H1 (cell line): ENCODE measurements at regions not wholly inside any gene's neighbourhood (a gene's known extent, or its start where the extent isn't known, plus 50 kb on each side); places are given as distances from the start of the nearest gene placed in this dataset.

ENCODE experiments used
- CTCF ChIA-PET: fragments of 300-600 bp; sonication (Branson Sonifier 250); formaldehyde crosslinking; loops from one replicate; lab custom pipeline; 2021; ENCODE audit not compliant: partially characterized antibody; lab: Charles Lee
- POLR2A ChIA-PET: fragments of 300-600 bp; sonication (Branson Sonifier 250); formaldehyde crosslinking; loops from one replicate; lab custom pipeline; 2021; ENCODE audit warnings: inconsistent platforms; ENCODE audit not compliant: partially characterized antibody; lab: Charles Lee
- DNase-seq, 2 experiments: peaks; one replicate each; pipeline versions ENCODE4 v3.0.0 to v3.0.0-alpha.2; 2010 to 2022; ENCODE audit warnings: low spot score in 2 of 2, low read depth in 1 of 2, mixed read lengths in 1 of 2
- FAIRE-seq: peaks from 2 replicates; lab custom pipeline; 2011; peaks lifted over from hg19 to GRCh38; lab: Jason Lieb, UNC
- H2AFZ ChIP-seq: 2 replicates; pipeline ENCODE4 v1.8.1; 2012; ENCODE audit warnings: low read length, inconsistent platforms
- H2AK5ac ChIP-seq: 2 replicates; pipeline ENCODE4 v1.6.1; 2013; ENCODE audit warnings: low read depth, low read length
- H2BK120ac ChIP-seq: replicated peaks from 2 replicates; pipeline ENCODE3; 2013; ENCODE audit warnings: low read depth, low read length, inconsistent platforms
- H2BK12ac ChIP-seq: 2 replicates; pipeline ENCODE4 v1.6.1; 2013; ENCODE audit warnings: low read depth, low read length
- H2BK15ac ChIP-seq: 2 replicates; pipeline ENCODE4 v1.6.1; 2013; ENCODE audit warnings: low read length
- H2BK20ac ChIP-seq: 2 replicates; pipeline ENCODE4 v1.6.1; 2013; ENCODE audit warnings: low read length
- H2BK5ac ChIP-seq: 2 replicates; pipeline ENCODE4 v1.6.1; 2013; ENCODE audit warnings: low read depth, low read length
- H3K14ac ChIP-seq: 2 replicates; pipeline ENCODE4 v1.6.1; 2013; ENCODE audit warnings: inconsistent platforms; ENCODE audit not compliant: insufficient read length
- H3K18ac ChIP-seq: 2 replicates; pipeline ENCODE4 v1.6.1; 2013; ENCODE audit warnings: low read length; ENCODE audit errors: extremely low read depth
- H3K23ac ChIP-seq: 2 replicates; pipeline ENCODE4 v1.6.1; 2013; ENCODE audit warnings: inconsistent platforms; ENCODE audit not compliant: insufficient read length
- H3K23me2 ChIP-seq: 2 replicates; pipeline ENCODE4 v1.6.1; 2013; ENCODE audit warnings: low read depth, low read length
- H3K27ac ChIP-seq: 2 replicates; pipeline ENCODE4 v1.6.1; 2011; ENCODE audit warnings: low read depth, low read length, inconsistent platforms
- H3K27me3 ChIP-seq, 4 experiments: replicated peaks in 1 of 4; 1 replicate in 1 of 4; 2 replicates in 3 of 4; pipeline versions ENCODE4 v1.6.1 to v1.8.1; 2011 to 2013; ENCODE audit warnings: low read length in 3 of 4, mild to moderate bottlenecking in 3 of 4, inconsistent platforms in 2 of 4, mixed read lengths in 2 of 4, moderate library complexity in 1 of 4; ENCODE audit not compliant: control insufficient read depth in 3 of 4, insufficient read depth in 3 of 4; ENCODE audit errors: extremely low read depth in 1 of 4
- H3K36me3 ChIP-seq, 4 experiments: 2 replicates each; pipeline versions ENCODE4 v1.6.1 to v1.8.1; 2011 to 2013; ENCODE audit warnings: mild to moderate bottlenecking in 4 of 4, low read length in 3 of 4, moderate library complexity in 2 of 4, control low read depth in 1 of 4, inconsistent platforms in 1 of 4; ENCODE audit not compliant: insufficient read depth in 4 of 4, control insufficient read depth in 2 of 4
- H3K4ac ChIP-seq: replicated peaks from 2 replicates; pipeline ENCODE3; 2013; ENCODE audit warnings: low read length, low read depth, mixed read lengths, inconsistent platforms; ENCODE audit not compliant: insufficient read length
- H3K4me1 ChIP-seq, 4 experiments: replicated peaks in 1 of 4; 1 replicate in 1 of 4; 2 replicates in 3 of 4; pipeline versions ENCODE4 v1.6.1 to v1.8.1; 2011 to 2013; ENCODE audit warnings: low read length in 3 of 4, inconsistent platforms in 2 of 4, mixed read lengths in 1 of 4; ENCODE audit not compliant: insufficient read depth in 4 of 4, control insufficient read depth in 3 of 4
- H3K4me2 ChIP-seq, 2 experiments: 2 replicates each; pipeline versions ENCODE4 v1.6.1 to v1.8.1; 2011 to 2013; ENCODE audit warnings: low read depth in 2 of 2, low read length in 2 of 2, control low read depth in 1 of 2, inconsistent platforms in 1 of 2, mild to moderate bottlenecking in 1 of 2; ENCODE audit not compliant: insufficient read depth in 1 of 2
- H3K4me3 ChIP-seq, 4 experiments: fragments of 200-600, 300-600 bp in 1 of 4; sonication (generic), shearing (Covaris generic), sonication (Bioruptor Twin) in 1 of 4; 2 replicates each; pipeline versions ENCODE4 v1.5.1 to v1.8.1; 2011 to 2016; ENCODE audit warnings: low read length in 4 of 4, low read depth in 3 of 4, control low read depth in 2 of 4, inconsistent platforms in 2 of 4, mild to moderate bottlenecking in 2 of 4, mixed read lengths in 1 of 4, moderate library complexity in 1 of 4; ENCODE audit not compliant: insufficient read depth in 2 of 4; ENCODE audit errors: extremely low read depth in 1 of 4
- H3K56ac ChIP-seq: replicated peaks from 2 replicates; pipeline ENCODE3; 2013; ENCODE audit warnings: low read depth, mild to moderate bottlenecking, mixed read lengths, low read length, inconsistent platforms; ENCODE audit not compliant: insufficient read length
- H3K79me1 ChIP-seq: 2 replicates; pipeline ENCODE4 v1.6.1; 2013; ENCODE audit warnings: low read depth, low read length, control low read depth
- H3K79me2 ChIP-seq, 2 experiments: 2 replicates each; pipeline versions ENCODE4 v1.6.1 to v1.8.1; 2012 to 2013; ENCODE audit warnings: low read length in 2 of 2, mild to moderate bottlenecking in 2 of 2, inconsistent platforms in 1 of 2; ENCODE audit not compliant: insufficient read depth in 2 of 2, control insufficient read depth in 1 of 2
- H3K9ac ChIP-seq, 4 experiments: replicated peaks in 1 of 4; 1 replicate in 1 of 4; 2 replicates in 3 of 4; pipeline versions ENCODE4 v1.6.1 to v1.8.1; 2011 to 2013; ENCODE audit warnings: low read depth in 3 of 4, low read length in 3 of 4, control low read depth in 2 of 4, mild to moderate bottlenecking in 2 of 4, moderate library complexity in 2 of 4, inconsistent platforms in 1 of 4; ENCODE audit errors: extremely low read depth in 1 of 4
- H3K9me3 ChIP-seq, 2 experiments: 2 replicates each; pipeline versions ENCODE4 v1.6.1 to v1.8.1; 2012 to 2013; ENCODE audit warnings: mild to moderate bottlenecking in 2 of 2, moderate library complexity in 2 of 2, control low read depth in 1 of 2, inconsistent platforms in 1 of 2, low read depth in 1 of 2, low read length in 1 of 2, mixed read lengths in 1 of 2; ENCODE audit not compliant: insufficient read depth in 2 of 2
- H4K20me1 ChIP-seq, 2 experiments: replicated peaks in 1 of 2; 2 replicates each; pipeline versions ENCODE3 to v1.8.1; 2011 to 2013; ENCODE audit warnings: inconsistent platforms in 2 of 2, low read length in 2 of 2, mild to moderate bottlenecking in 1 of 2; ENCODE audit not compliant: insufficient read depth in 2 of 2, control insufficient read depth in 1 of 2
- H4K5ac ChIP-seq: 2 replicates; pipeline ENCODE4 v1.6.1; 2013; ENCODE audit warnings: low read length, low read depth, mixed read lengths, inconsistent platforms; ENCODE audit not compliant: insufficient read length
- H4K8ac ChIP-seq: 2 replicates; pipeline ENCODE4 v1.8.0; 2013; ENCODE audit warnings: mild to moderate bottlenecking, moderate library complexity, low read length, inconsistent platforms; ENCODE audit not compliant: insufficient read depth; ENCODE audit errors: extremely low read depth
- H4K91ac ChIP-seq: replicated peaks from 2 replicates; pipeline ENCODE3; 2013; ENCODE audit warnings: low read length, mixed read lengths, inconsistent platforms; ENCODE audit not compliant: insufficient read length
- ASH2L ChIP-seq: fragments of 200-600, 300-600 bp; sonication (generic); IDR thresholded peaks from one replicate; pipeline ENCODE4 v1.7.1; 2017; ENCODE audit warnings: low read length
- BCL11A ChIP-seq, 2 experiments: IDR thresholded peaks; one replicate each; pipeline ENCODE4 v1.6.1; 2011; ENCODE audit warnings: low read depth in 2 of 2, low read length in 2 of 2, mild to moderate bottlenecking in 2 of 2
- CBX8 ChIP-seq: fragments of 300-800, 300-1000 bp; sonication (generic); IDR thresholded peaks from 2 replicates; pipeline ENCODE4 v1.7.1; 2016; ENCODE audit warnings: low read depth, low read length, borderline replicate concordance
- CHD1 ChIP-seq: IDR thresholded peaks from 2 replicates; pipeline ENCODE4 v1.6.1; 2012; ENCODE audit warnings: low read depth, low read length, improper control_type of control experiment
- CTBP2 ChIP-seq: IDR thresholded peaks from 2 replicates; pipeline ENCODE4 v1.7.0; 2011; ENCODE audit warnings: borderline replicate concordance, mild to moderate bottlenecking, moderate library complexity, mixed read lengths, low read length; ENCODE audit not compliant: insufficient read depth, insufficient read length
- EP300 ChIP-seq, 2 experiments: IDR thresholded peaks; 1 replicate in 1 of 2; 2 replicates in 1 of 2; pipeline ENCODE4 v1.6.1; 2011 to 2012; ENCODE audit warnings: low read depth in 2 of 2, low read length in 2 of 2, mild to moderate bottlenecking in 2 of 2, borderline replicate concordance in 1 of 2, inconsistent platforms in 1 of 2, moderate library complexity in 1 of 2
- POLR2AphosphoS5 ChIP-seq: IDR thresholded peaks from 2 replicates; pipeline ENCODE4 v1.6.1; 2011; ENCODE audit warnings: low read depth, low read length
- POU5F1 ChIP-seq: IDR thresholded peaks from 2 replicates; pipeline ENCODE4 v1.6.1; 2011; ENCODE audit warnings: low read depth, mild to moderate bottlenecking, low read length, moderate library complexity
- RAD21 ChIP-seq, 2 experiments: IDR thresholded peaks in 1 of 2; conservative IDR thresholded peaks in 1 of 2; 2 replicates each; pipeline ENCODE4 v1.6.1; 2011; ENCODE audit warnings: low read depth in 2 of 2, low read length in 2 of 2, improper control_type of control experiment in 1 of 2, inconsistent platforms in 1 of 2, mild to moderate bottlenecking in 1 of 2, moderate library complexity in 1 of 2
- RNF2 ChIP-seq: fragments of 200-900, 300-1000 bp; sonication (generic); IDR thresholded peaks from 2 replicates; pipeline ENCODE4 v1.7.1; 2016; ENCODE audit warnings: borderline replicate concordance, low read depth, mild to moderate bottlenecking, antibody characterized with exemption, low read length; ENCODE audit not compliant: poor library complexity, severe bottlenecking; ENCODE audit errors: missing control alignments
- RXRA ChIP-seq: IDR thresholded peaks from 2 replicates; pipeline ENCODE4 v1.6.1; 2011; ENCODE audit warnings: low read depth, mild to moderate bottlenecking, low read length, moderate library complexity; ENCODE audit not compliant: insufficient read depth
- SP1 ChIP-seq: IDR thresholded peaks from 2 replicates; pipeline ENCODE4 v1.6.1; 2011; ENCODE audit warnings: low read depth, low read length
- SP4 ChIP-seq: IDR thresholded peaks from 2 replicates; pipeline ENCODE4 v1.6.1; 2012; ENCODE audit warnings: low read length, inconsistent platforms
- TCF12 ChIP-seq: IDR thresholded peaks from 2 replicates; pipeline ENCODE4 v1.6.1; 2011; ENCODE audit warnings: low read depth, mild to moderate bottlenecking, low read length
- TEAD4 ChIP-seq: IDR thresholded peaks from 2 replicates; pipeline ENCODE4 v1.6.1; 2012; ENCODE audit warnings: low read depth, low read length, inconsistent platforms, mixed read lengths
- WGBS, 2 experiments: shearing (Covaris generic) in 1 of 2; methylation state at CpG; one replicate each; pipeline versions ENCODE4 v1.1.6 to v1.1.7; 2013 to 2015; ENCODE audit warnings: low lambda C conversion rate in 2 of 2, mixed read lengths in 2 of 2, inconsistent platforms in 1 of 2, low coverage in 1 of 2, missing lambda C conversion rate in 1 of 2; ENCODE audit not compliant: insufficient replicate concordance in 2 of 2, insufficient coverage in 1 of 2, insufficient read length in 1 of 2; ENCODE audit errors: extremely low coverage in 1 of 2, missing lambda C conversion rate in 1 of 2; 5-methylcytosine and 5-hydroxymethylcytosine counted together

GRCh38 chr1:187692799-187693198, 864.0 kb downstream of the PLA2G4A start:
- Histone ChIP-seq H3K23ac (no peak overlapping the region), H2AFZ (no peak overlapping the region), H3K56ac (no peak overlapping the region), H3K27ac (no peak overlapping the region), H2AK5ac (no peak overlapping the region), H2BK20ac (no peak overlapping the region), H3K4ac (no peak overlapping the region), H2BK15ac (no peak overlapping the region), H3K79me2 (no peaks in the 10 kb centered on the region), H2BK12ac (no peak overlapping the region), H4K8ac (no peak overlapping the region), H3K79me1 (no peaks in the 10 kb centered on the region), H4K5ac (no peak overlapping the region), H3K4me1 (no peaks in the 10 kb centered on the region), H4K20me1 (no peaks in the 10 kb centered on the region), H3K9ac (no peak overlapping the region), H4K91ac (no peak overlapping the region), H2BK5ac (no peak overlapping the region), H3K4me3 (no peak overlapping the region), H3K9me3 (no peaks in the 10 kb centered on the region), H2BK120ac (no peak overlapping the region), H3K36me3 (no peaks in the 10 kb centered on the region), H3K23me2 (no peaks in the 10 kb centered on the region; the same call in 1 of the 2 replicates), H3K14ac (no peak overlapping the region), H3K18ac (no peak overlapping the region), H3K27me3 (no peaks in the 10 kb centered on the region), H3K4me2 (no peak overlapping the region)
- ChIA-PET POLR2A (no interaction called here), CTCF (no interaction called here)
- DNase-seq (no peak), FAIRE-seq (no peak)
- WGBS, 2 experiments = 73% methylated on average over 5 of the region's 5 CpGs; no CpG with 5 or more reads in 1 of the 2 experiments
- no peak for TF ChIP-seq SP1
- no peak for TF ChIP-seq CHD1
- TF ChIP-seq EP300 (IDR thresholded peaks at IDR 0.05; ENCODE audit: borderline replicate concordance in 1 of 2, low read depth in 2 of 2, low read length in 2 of 2) = no peak
- TF ChIP-seq RXRA = no peak
- no peak for TF ChIP-seq TEAD4
- TF ChIP-seq RAD21 (IDR thresholded peaks at IDR 0.05 in 1 of 2, conservative IDR thresholded peaks at IDR 0.05 in 1 of 2; ENCODE audit: low read depth in 2 of 2, low read length in 2 of 2) = no peak
- no peak for TF ChIP-seq CTBP2
- no peak for TF ChIP-seq POU5F1
- no peak for TF ChIP-seq RNF2
- no peak for TF ChIP-seq BCL11A (IDR thresholded peaks at IDR 0.05; ENCODE audit: low read depth in 2 of 2, low read length in 2 of 2)
- TF ChIP-seq CBX8 = no peak
- TF ChIP-seq TCF12 = no peak
- no peak for TF ChIP-seq ASH2L
- TF ChIP-seq POLR2AphosphoS5 = no peak
- no peak for TF ChIP-seq SP4
